Astrocyte (in vitro differentiated cells and primary cell): ENCODE measurements at regions not wholly inside any gene's neighbourhood (a gene's known extent, or its start where the extent isn't known, plus 50 kb on each side); places are given as distances from the start of the nearest gene placed in this dataset.

ENCODE experiments used
- DNase-seq: peaks from one replicate; pipeline ENCODE4 v3.0.0-alpha.2; 2010; ENCODE audit warnings: low read depth
- FAIRE-seq: peaks from 2 replicates; lab custom pipeline; 2011; peaks lifted over from hg19 to GRCh38; lab: Jason Lieb, UNC
- H2AFZ ChIP-seq: 2 replicates; pipeline ENCODE4 v1.6.0; 2012; ENCODE audit warnings: low read depth, low read length, inconsistent platforms
- H3K27ac ChIP-seq: 2 replicates; pipeline ENCODE4 v1.5.1; 2011; ENCODE audit warnings: low read depth, low read length, inconsistent platforms
- H3K27me3 ChIP-seq: 2 replicates; pipeline ENCODE4 v1.6.0; 2011; ENCODE audit warnings: low read length, inconsistent platforms; ENCODE audit not compliant: insufficient read depth
- H3K36me3 ChIP-seq: 2 replicates; pipeline ENCODE4 v1.5.1; 2011; ENCODE audit warnings: low read length, inconsistent platforms; ENCODE audit not compliant: insufficient read depth
- H3K4me1 ChIP-seq: 2 replicates; pipeline ENCODE4 v1.5.1; 2011; ENCODE audit warnings: low read length, inconsistent platforms; ENCODE audit not compliant: insufficient read depth
- H3K4me2 ChIP-seq: 2 replicates; pipeline ENCODE4 v1.6.0; 2012; ENCODE audit warnings: low read length, inconsistent platforms
- H3K4me3 ChIP-seq: 2 replicates; pipeline ENCODE4 v1.5.1; 2011; ENCODE audit warnings: low read depth, mild to moderate bottlenecking, low read length, inconsistent platforms; ENCODE audit not compliant: insufficient read depth
- H3K79me2 ChIP-seq: 2 replicates; pipeline ENCODE4 v1.6.0; 2012; ENCODE audit warnings: mild to moderate bottlenecking, low read length, inconsistent platforms; ENCODE audit not compliant: insufficient read depth
- H3K9ac ChIP-seq: 2 replicates; pipeline ENCODE4 v1.6.0; 2012; ENCODE audit warnings: mild to moderate bottlenecking, low read length, inconsistent platforms
- H3K9me3 ChIP-seq: 2 replicates; pipeline ENCODE4 v1.5.1; 2012; ENCODE audit warnings: low read depth, mild to moderate bottlenecking, low read length, inconsistent platforms; ENCODE audit not compliant: insufficient read depth
- H4K20me1 ChIP-seq: 2 replicates; pipeline ENCODE4 v1.6.0; 2012; ENCODE audit warnings: low read length, inconsistent platforms; ENCODE audit not compliant: insufficient read depth
- H3K27ac Mint-ChIP-seq: one replicate; pipeline ENCODE4 v1.8.0; 2021; ENCODE audit warnings: mild to moderate bottlenecking, mixed read lengths; ENCODE audit not compliant: unreplicated experiment
- H3K27me3 Mint-ChIP-seq: one replicate; pipeline ENCODE4 v1.8.0; 2021; ENCODE audit warnings: low read depth, mixed read lengths; ENCODE audit not compliant: unreplicated experiment
- H3K36me3 Mint-ChIP-seq: one replicate; pipeline ENCODE4 v1.8.0; 2021; ENCODE audit warnings: low read depth, mixed read lengths; ENCODE audit not compliant: unreplicated experiment
- H3K4me1 Mint-ChIP-seq: one replicate; pipeline ENCODE4 v1.8.0; 2021; ENCODE audit warnings: low read depth, mixed read lengths; ENCODE audit not compliant: unreplicated experiment
- H3K4me3 Mint-ChIP-seq: one replicate; pipeline ENCODE4 v1.8.0; 2021; ENCODE audit warnings: mild to moderate bottlenecking, moderate library complexity, mixed read lengths; ENCODE audit not compliant: unreplicated experiment
- H3K9me3 Mint-ChIP-seq: one replicate; pipeline ENCODE4 v1.8.0; 2021; ENCODE audit warnings: mild to moderate bottlenecking, mixed read lengths; ENCODE audit not compliant: unreplicated experiment
- EZH2 ChIP-seq: IDR thresholded peaks from 2 replicates; pipeline ENCODE4 v1.6.1; 2012; ENCODE audit warnings: mild to moderate bottlenecking, low read length, inconsistent platforms; ENCODE audit not compliant: insufficient read depth
- TF ChIP-seq, protein P1 (sequence below): IDR thresholded peaks from 2 replicates; pipeline ENCODE4 v1.5.1; 2011; ENCODE audit warnings: low read depth, mild to moderate bottlenecking, inconsistent platforms, low read length, moderate library complexity; ENCODE audit not compliant: insufficient read depth

GRCh38 chr11:95318498-95318897, 87.5 kb upstream of the SESN3 start:
- Histone ChIP-seq H3K4me2 (no peak overlapping the region), H3K9me3 (no peaks in the 10 kb centered on the region), H3K27me3 (no peaks in the 10 kb centered on the region), H3K9ac (no peak overlapping the region), H3K36me3 (no peaks in the 10 kb centered on the region), H3K4me3 (no peak overlapping the region), H2AFZ (no peak overlapping the region), H3K4me1 (peaks cover 9% of the 10 kb centered on the region), H4K20me1 (no peaks in the 10 kb centered on the region), H3K27ac (no peak overlapping the region), H3K79me2 (no peaks in the 10 kb centered on the region)
- Mint-ChIP-seq H3K4me3 (no peak overlapping the region), H3K27me3 (no peaks in the 10 kb centered on the region), H3K4me1 (peaks cover 6% of the 10 kb centered on the region), H3K9me3 (peaks cover 6% of the 10 kb centered on the region), H3K27ac (no peak overlapping the region), H3K36me3 (no peaks in the 10 kb centered on the region)
- FAIRE-seq (no peak), DNase-seq (no peak)
- no peak for TF ChIP-seq EZH2
- TF ChIP-seq, protein P1, sequence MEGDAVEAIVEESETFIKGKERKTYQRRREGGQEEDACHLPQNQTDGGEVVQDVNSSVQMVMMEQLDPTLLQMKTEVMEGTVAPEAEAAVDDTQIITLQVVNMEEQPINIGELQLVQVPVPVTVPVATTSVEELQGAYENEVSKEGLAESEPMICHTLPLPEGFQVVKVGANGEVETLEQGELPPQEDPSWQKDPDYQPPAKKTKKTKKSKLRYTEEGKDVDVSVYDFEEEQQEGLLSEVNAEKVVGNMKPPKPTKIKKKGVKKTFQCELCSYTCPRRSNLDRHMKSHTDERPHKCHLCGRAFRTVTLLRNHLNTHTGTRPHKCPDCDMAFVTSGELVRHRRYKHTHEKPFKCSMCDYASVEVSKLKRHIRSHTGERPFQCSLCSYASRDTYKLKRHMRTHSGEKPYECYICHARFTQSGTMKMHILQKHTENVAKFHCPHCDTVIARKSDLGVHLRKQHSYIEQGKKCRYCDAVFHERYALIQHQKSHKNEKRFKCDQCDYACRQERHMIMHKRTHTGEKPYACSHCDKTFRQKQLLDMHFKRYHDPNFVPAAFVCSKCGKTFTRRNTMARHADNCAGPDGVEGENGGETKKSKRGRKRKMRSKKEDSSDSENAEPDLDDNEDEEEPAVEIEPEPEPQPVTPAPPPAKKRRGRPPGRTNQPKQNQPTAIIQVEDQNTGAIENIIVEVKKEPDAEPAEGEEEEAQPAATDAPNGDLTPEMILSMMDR, result no peak

DNA sequence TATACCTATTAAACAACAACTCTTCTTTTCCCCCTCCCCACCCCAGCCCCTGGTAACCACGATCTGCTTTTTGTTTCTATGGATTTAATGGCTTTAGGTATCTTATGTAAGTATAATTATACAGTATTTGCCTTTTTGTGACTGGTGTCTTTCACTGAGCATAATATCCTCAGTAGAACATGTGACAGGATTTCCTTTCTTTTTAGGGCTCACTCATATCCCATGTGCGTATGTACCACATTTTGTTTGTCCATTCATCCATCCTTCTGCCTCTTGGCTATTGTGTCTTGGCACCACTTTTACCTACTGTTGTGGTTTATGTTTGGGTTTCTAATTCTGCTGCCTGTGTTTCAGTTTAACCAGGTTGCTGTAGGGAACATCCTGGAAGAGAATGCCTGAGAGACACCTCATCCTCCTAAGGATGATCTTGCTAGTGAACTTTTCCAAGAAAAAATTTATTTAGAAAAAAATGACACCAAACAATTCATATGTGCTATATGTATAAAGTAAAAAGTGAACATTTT, 77.6 kb upstream of the SESN3 start:
- no peaks in the 10 kb centered on the region for H3K36me3 ChIP-seq
- H2AFZ ChIP-seq, result no peak overlapping the region
- no peaks in the 10 kb centered on the region for H3K4me1 ChIP-seq
- no peaks in the 10 kb centered on the region for H3K36me3 Mint-ChIP-seq
- no peak overlapping the region for H3K4me2 ChIP-seq
- H3K9me3 Mint-ChIP-seq, result no peaks in the 10 kb centered on the region
- H3K27me3 Mint-ChIP-seq, result peaks cover 4% of the 10 kb centered on the region
- no peaks in the 10 kb centered on the region for H3K79me2 ChIP-seq
- no peak overlapping the region for H3K27ac ChIP-seq
- H4K20me1 ChIP-seq, result no peaks in the 10 kb centered on the region
- no peak overlapping the region for H3K27ac Mint-ChIP-seq
- H3K4me3 Mint-ChIP-seq, result no peak overlapping the region
- no peak overlapping the region for H3K4me3 ChIP-seq
- H3K9ac ChIP-seq, result no peak overlapping the region
- no peaks in the 10 kb centered on the region for H3K4me1 Mint-ChIP-seq
- FAIRE-seq, result no peak
- no peak for TF ChIP-seq EZH2
- TF ChIP-seq, protein P1, result no peak
- no peaks in the 10 kb centered on the region for H3K9me3 ChIP-seq
- H3K27me3 ChIP-seq, result no peaks in the 10 kb centered on the region
- no peak for DNase-seq

GRCh38 chr11:95307286-95307685, 76.3 kb upstream of the SESN3 start:
- no peak overlapping the region for H3K27ac ChIP-seq
- Mint-ChIP-seq H3K9me3 (no peaks in the 10 kb centered on the region), H3K4me1 (no peaks in the 10 kb centered on the region), H3K27ac (no peak overlapping the region), H3K4me3 (no peak overlapping the region), H3K36me3 (no peaks in the 10 kb centered on the region), H3K27me3 (peaks cover 10% of the 10 kb centered on the region)
- no peak for FAIRE-seq
- no peaks in the 10 kb centered on the region for H3K79me2 ChIP-seq
- H3K27me3 ChIP-seq, result no peaks in the 10 kb centered on the region
- no peak overlapping the region for H3K9ac ChIP-seq
- H3K4me3 ChIP-seq, result no peak overlapping the region
- H2AFZ ChIP-seq, result no peak overlapping the region
- H3K36me3 ChIP-seq, result no peaks in the 10 kb centered on the region
- H3K4me1 ChIP-seq, result no peaks in the 10 kb centered on the region
- TF ChIP-seq, protein P1, result no peak
- TF ChIP-seq EZH2, result no peak
- H3K4me2 ChIP-seq, result no peak overlapping the region
- no peaks in the 10 kb centered on the region for H3K9me3 ChIP-seq
- no peaks in the 10 kb centered on the region for H4K20me1 ChIP-seq
- DNase-seq, result no peak
